Hematopoietic multipotent progenitor cell treated with erythropoietin and hydrocortisone succinate and interleukin-3 and kit ligand, for 15 days (in vitro differentiated cells): ENCODE measurements at regions not wholly inside any gene's neighbourhood (a gene's known extent, or its start where the extent isn't known, plus 50 kb on each side); places are given as distances from the start of the nearest gene placed in this dataset.
"Not testable (repeated sequence)": the region's sequence is repeated elsewhere in the genome, so short reads cannot be mapped to it uniquely, and the experiment has no call there.

ENCODE experiments used
- DNase-seq: peaks from one replicate; pipeline ENCODE4 v3.0.0-alpha.2; 2015; ENCODE audit warnings: low spot score

DNA sequence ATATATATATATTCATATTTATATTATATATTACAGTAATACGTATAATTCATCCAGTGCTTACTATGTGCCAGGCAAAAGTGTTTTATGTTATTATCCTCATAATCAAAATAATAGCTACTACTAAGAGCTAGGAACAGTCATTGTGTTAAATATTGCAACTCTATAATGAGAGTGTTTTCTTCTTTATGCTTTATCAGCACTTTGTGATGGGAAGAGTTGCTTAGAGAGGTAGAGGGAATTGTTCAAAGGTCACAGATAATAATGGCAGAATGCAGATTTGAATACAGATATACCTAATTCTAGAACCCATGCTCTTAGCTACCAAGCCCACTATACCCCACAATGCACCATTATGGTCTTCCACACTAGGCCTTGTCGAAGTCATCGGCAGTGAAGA is 318.8 kb upstream of the PPARGC1A start:
- DNase-seq, result no peak

DNA sequence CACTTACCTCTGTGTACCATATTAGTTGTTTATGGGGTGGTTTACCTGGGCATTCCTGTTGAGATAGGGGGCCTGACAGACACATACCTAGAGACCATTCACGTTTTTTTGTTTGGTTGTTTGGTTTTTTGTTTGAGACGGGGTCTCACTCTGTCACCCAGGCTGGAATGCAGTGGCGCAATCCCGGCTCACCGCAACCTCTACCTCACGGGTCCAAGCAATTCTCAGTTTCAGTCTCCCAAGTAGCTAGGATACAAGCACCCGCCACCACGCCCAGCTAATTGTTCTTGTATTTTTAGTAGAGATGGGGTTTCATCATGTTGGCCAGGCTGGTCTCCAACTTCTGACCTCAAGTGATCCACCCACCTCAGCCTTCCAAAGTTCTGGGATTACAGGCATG is 314.9 kb upstream of the PPARGC1A start:
- not testable (repeated sequence) for DNase-seq

DNA sequence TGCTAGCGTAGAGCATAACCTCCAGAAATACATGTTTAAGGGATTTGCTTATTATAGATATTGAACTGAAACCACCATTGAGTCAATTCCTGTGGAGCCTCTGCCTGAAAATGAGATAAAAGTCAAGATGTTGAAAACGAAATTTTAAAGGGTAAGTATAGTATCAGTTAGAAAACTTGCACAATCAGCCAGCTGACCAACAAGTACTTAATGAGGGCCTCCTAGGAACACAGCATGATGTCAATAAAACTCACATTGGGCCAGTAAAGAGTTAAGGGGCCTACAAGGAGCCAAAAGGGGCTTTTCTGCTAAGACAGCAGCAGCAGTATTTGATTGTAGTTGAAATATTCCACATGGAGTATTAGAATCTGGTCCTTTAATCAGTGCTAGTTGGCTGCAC is 314.1 kb upstream of the PPARGC1A start:
- DNase-seq, result no peak

DNA sequence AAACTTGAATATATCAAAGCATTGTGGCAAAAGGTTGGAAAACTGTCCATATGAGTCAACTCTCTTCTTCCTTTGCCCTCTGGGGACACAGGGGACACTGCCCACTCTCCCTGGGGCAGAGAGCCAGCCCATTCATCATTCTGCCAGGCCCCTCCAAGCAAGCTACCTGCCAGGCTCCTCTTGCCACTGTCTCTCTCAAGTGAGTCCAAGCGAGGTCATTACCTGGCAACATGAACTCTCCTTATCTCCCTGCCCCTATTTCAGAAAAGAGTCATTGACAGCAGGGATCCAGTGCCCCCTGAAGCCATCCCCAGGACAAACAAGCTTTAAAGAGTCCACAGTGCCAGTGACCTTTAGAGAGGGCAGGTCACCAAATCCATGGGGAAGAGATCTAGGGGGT is 312.7 kb upstream of the PPARGC1A start:
- no peak for DNase-seq

DNA sequence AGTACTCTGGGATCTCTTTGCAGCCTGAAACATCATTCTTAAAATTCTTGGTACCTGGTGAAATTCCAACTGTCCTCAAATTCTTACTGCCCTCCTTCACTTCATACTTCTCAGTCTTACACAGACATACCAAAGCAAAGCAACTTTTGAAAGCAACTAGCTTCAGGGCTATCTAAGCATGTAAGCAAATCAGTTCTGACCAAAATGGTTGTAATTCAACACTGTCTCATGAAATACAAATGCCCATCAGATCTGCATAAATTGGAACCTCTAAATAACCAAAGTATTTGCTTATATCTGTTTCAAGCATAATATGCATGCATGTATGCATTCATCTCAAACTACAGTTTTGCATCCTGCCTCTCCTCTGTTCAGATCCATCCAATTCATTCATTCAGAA is 308.1 kb upstream of the PPARGC1A start:
- no peak for DNase-seq

DNA sequence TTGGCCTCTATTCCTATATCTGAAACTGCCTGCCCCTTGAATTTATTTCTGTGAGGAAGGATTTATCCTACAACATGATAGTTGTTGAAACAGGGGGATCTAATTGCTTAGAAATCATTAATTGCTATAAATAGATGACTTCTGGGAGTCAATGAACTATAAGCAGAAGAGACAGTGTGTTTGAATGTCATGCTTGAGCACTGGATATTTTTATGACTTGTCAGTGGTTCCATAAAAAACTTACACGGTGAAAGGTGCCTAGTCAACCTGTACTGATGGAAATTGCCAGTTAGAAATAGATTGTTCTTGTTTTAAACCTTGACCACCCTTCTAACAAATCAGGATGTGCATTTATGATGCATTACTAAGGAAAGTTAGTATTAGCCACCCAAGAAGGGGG is 306.9 kb upstream of the PPARGC1A start:
- DNase-seq, result no peak

DNA sequence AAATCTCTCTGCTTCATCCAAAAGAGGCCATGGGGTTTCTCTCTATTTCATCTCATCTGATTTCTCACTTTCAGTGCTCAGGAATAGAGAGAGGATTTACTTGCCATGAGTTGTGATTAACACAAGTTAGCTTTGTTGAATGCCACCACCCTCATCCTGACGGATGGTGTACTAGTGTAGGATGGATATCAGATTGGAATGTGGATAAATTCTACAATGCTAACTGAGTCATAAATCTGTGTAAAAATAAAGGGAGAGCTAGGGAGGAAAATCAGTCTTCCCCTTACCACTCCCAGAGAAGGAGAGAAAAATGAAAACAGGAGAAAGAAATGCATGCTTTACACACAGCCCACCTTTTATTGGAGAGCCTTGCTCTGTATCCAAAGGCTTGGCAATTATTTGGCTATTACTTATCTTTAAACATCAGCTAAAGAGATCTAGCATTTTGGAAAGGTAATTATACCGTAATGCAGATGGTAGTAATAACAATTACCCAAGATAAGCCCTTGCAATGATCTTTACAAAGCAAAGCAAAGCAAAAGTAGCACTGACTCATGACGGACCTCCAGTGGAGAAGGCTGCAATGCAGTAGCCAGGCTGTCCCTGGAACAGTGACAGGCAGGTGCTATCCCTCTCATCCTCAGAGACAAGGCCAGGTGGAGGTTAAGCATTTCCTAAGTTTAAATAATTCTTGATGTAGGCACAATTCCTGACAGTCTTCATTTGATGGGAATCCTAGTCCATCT is 306.3 kb upstream of the PPARGC1A start:
- no peak for DNase-seq

DNA sequence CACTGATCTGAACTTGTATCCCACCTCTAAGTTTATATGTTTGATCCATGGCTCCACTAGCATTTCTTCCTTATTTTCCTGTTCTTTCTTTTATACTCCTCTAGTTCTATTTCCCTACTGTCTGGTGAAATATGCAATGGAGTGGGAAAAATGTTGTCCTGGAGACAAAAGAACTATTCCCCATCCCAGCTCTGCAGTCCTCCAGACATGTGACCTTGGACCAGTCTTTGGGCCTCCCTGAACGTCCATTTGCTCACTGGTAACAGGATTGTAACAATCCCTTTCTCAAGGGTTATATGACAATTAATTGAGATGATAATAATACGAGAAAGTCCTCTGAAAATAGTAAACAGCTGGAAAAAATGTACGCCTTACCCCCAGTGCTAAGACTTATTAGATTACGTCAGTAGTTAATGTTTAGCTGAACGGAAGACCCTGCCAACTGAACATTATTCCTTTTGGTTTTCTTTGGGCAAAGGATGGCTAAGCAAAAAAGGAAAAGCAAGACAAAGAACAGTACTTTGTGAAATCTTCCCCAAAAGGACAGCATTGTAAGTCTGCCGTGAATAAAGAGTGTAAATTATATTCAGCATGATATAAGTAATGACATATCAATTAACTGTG is 302.3 kb upstream of the PPARGC1A start:
- DNase-seq, result no peak

DNA sequence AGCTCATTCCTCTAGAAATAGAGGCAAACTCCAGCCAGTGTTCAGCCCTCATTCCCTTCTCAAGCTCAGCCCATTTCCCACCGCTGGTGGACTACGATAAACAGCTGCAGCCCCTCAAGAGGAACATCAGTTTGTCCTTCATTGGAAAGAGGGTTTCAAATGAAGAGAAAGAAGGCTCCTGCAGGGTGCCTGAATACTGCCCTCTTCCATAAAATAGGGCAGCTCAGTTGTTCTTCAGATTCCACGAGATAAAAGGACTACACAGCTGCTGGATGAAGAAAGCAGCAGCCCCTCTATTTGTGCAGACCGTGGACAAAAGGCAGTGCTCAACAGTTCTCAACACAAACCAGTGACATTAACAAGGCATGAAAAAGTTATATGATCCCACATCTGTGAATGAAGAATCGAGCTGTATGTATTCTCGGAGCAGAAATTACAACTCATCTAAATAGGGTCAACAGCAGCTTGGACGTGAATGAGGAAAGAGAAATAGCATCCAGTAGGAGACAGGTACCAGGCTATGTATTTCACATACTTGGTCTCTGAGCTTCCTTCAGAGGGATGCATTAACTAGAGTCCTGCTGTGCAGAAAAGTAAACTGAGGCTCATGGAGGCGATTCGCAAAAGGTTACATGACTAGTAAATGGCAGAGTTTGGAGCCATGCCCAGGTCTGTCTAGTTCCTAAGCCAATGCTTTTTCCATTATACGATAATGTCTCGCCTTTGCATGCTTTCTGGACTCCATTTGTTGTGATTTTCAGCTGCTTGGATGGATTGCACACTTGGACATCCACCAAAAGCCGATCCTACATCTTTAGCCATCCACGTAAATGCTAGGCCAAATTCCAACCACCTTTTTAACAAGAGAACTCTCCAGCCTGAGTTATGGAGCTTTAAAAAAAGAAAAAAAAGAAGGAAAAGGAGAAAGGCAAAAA is 301.2 kb upstream of the PPARGC1A start:
- DNase-seq, result no peak

DNA sequence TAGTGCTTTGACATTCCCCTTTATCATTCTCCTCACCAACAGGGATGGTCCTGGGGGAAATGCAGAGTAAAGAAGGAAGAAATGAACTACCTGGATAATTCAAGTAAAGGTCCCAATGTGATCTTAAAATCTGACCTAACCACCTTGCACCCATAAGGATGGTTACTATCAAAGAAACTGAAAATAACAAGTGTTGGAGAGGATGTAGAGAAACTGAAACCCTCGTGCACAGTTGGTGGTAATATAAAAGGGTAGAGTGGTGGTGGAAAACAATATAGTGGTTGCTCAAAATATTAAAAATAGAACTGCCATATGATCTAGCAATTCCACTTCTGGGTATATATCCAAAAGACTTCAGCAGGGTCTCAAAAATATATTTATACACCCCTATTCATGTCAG is 298.6 kb upstream of the PPARGC1A start:
- no peak for DNase-seq

DNA sequence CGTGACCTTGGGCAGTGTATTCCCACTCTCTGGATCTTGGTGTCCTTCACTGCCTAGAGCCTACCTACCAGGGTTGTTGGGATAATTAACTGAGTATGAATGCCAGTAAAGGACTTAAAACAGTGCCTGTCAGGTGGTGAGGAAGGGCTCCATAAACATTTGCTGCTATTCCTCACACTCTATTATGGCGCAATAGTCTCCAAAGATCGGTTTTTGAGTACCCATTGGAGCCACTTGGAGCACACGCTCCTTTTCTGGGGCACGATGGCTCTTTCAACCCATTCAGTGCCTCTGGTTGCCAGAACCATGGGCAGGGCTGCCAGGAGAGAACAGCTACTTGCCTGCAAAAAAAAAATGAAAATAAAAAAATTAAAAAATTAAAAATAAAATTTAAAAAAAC is 296.6 kb upstream of the PPARGC1A start:
- DNase-seq, result no peak

DNA sequence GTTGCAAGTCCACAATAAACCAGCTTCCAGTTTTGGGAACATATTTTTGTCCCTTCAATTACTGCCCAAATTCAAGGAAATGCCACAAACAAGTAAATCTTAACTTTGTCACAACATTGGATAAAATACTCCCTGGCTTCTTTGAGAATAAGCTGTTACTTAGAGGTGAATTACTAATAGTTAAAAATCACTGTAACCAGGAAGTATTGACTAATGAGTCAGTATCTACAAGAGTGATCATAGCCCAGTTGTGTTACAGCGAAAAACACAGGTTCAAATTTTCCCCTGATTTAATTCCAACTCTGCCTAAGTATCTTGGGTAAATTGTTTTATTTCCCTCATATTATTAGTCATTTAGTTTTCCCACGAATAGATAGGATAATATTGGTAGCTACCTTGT is 291.2 kb upstream of the PPARGC1A start:
- no peak for DNase-seq

DNA sequence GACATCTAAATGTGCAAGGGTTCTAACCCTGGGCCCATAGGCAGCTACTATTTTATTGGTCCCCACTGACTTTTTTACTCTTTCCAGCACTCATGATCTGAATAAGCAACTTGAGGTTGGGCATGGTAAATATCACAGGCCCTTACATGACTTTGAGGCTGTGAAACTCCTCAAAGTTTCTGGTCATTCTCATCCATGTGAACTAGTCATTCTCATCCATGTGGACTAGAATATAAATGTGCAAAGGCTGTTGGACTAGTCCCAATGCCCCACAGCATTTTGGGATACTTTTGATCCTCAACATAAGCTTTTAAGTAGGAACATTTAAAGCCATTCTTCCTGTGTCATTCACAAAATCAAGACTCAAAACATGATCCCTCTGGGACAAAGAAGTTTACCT is 290.7 kb upstream of the PPARGC1A start:
- DNase-seq, result no peak

DNA sequence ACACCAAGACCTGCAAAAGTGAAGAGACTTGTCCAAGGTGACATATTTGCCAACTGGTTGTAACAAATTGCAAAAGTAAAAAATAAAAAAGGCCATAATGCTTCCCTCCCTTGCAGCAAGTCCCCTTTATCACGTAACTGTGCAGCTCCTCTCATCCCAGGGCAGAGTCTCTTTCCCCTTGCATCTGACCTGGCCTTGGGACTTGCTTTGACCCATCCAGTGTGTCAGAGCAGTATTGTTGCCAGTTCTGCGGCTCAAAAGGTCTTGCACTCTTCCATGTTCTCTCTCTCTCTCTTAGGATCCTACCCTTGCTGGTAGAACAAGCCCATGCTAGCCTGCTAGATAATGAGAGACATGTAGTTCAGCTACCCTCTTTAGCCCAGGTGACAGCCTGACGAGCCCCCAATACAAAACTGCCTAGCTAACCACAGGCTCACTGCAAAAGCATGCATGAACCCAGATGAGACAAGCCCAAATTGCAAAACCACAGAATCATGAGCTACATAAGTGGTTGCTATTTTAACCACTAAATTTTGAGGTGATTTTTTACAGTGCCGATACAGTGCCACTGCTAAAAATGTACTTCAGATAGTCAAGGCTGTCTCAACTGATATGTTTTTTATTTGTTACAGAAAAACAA is 289.5 kb upstream of the PPARGC1A start:
- no peak for DNase-seq

DNA sequence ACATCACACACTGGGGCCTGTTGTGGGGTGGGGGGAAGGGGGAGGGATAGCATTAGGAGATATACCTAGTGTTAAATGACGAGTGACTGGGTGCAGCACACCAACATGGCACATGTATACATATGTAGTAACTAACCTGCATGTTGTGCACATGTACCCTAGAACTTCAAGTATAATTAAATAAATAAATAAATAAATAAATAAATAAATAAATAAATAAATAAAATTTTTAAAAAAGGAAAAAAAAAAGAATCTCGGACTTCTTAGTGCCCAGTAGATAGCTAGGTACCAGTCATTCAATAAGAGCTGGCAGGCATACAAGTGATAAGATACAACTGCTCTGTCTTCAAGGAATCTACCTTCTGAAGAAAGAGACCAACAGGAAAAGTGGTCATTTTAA is 287.6 kb upstream of the PPARGC1A start:
- not testable (repeated sequence) for DNase-seq

DNA sequence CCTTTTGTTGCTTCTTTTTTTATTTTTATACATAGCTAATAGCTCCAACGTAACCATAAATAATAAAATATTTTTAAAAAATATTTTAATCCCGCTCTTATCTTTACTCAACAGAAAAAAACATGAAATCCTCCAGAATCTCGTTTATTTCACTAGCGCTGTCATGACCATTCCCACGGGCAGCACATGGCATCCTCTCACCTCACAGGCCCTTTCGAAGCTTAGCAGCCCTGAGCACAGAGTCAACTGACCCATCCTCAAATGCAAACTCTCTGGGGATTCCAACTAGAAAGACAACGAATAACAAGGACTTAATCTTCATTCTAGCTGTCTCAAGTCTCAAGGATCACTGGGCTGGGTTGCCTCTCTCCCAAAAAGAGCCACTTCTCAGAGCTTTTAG is 285.9 kb upstream of the PPARGC1A start:
- DNase-seq, result no peak

DNA sequence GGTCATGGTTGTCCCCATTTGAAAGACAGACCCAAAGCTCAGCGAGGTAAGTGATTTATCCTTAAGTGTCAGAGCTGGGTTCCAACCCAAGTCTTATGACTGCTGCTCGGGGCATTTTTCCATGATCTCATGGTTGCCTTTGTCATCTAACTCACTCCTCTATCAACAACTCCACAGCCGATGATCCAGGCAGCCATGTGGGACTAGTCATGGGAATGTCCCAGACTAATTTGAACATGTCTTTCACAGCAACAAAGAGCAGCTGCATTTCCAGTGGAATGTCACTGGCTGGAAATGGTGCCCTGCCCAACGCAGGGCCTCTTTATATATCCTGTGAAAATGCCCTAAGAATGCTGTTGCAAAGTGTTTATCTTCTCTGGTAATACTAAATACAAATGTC is 284.8 kb upstream of the PPARGC1A start:
- DNase-seq, result no peak

DNA sequence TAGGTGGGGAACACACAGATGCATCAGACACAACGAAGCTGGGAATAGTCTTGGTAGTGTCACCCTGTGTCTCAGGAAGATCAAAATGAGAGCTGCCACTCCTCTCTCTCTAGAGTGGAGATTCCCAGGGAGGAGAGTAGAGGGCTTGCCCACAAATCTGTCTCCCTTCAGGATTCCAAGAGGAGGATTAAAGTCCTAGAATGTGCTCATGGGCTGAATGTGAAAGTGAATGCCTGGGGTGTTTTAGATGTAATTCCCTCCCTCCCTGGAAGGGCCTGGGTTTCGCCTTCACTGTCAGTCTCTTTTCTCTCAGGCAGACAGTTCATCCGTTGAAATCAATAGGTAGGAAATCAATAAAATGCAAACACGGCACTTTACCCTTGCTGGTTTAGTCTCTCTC is 282.6 kb upstream of the PPARGC1A start:
- no peak for DNase-seq

DNA sequence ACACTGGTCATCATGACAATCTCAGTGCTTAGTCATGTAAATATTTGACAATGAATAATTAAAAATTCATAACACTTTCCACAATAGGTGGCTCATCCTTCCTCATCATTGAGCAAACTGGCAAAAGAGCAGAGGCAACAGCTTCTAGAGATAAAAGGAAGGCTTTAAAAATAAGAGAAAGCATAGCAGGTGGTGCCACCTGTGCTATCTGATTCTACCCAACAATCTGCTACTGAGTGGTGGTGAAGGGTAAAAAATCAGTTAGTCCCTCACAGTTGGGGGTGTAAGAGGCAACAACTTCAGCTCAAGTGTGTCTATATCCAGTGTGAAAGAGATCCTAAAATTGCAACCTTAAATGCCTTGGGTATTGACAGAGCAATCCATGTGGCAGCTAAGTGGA is 280.1 kb upstream of the PPARGC1A start:
- no peak for DNase-seq

DNA sequence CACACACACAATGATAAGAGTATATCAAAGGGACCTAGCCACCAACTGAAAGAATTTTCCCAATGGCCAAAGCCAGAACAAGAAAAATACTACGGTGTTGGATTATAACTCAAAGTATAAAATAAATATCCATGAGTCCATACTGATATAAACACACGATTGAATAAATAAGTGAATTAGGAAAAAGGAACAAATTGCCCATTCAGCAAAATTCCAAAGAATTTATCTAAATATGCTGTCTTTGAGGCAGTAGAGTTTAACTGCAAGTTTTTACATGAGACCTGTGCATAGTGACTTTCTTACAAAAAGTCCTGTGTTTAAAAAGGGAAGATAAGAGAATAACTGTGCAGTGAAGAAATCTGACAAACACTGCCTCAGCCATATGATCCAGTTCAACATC is 278.8 kb upstream of the PPARGC1A start:
- DNase-seq, result no peak

DNA sequence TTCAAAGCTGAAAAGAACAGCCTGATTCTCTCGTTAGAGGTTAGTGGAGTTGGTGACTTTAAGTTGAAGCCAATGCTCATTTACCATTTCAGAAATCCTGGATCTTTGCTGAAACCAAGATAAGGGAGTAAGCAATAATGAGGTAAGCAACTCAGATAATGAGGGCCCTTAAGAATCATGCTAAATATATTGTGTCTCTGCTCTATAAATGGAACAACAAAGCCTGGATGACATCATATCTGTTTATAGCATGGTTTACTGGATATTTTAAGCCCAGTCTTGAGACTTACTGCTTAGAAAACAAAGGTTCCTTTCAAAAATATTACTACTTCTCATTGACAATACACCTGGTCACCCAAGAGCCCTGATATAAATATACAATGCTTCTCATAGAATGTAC is 276.7 kb upstream of the PPARGC1A start:
- DNase-seq, result no peak

DNA sequence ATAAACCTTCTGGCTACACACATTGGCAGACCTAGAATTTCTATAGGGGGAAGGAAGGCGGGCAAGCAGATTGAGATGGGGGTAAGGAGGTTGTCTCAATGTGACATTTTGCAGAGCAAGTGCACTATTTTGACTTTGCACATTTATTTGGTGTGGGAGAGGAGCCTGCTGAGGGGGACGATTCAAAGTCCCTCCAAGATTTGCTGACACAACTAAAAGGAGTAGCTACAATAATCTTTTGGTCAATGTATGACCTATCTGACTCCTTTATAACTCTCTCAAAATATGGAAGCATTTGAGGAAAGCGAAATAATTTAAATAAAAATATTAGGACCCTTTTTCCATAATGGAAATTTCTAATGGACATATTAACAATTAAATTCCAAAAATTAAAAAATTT is 274.9 kb upstream of the PPARGC1A start:
- no peak for DNase-seq
